Right renal cortex interstitium (tissue), 3 donors: ENCODE measurements at regions not wholly inside any gene's neighbourhood (a gene's known extent, or its start where the extent isn't known, plus 50 kb on each side); places are given as distances from the start of the nearest gene placed in this dataset.
"Not testable (repeated sequence)": the region's sequence is repeated elsewhere in the genome, so short reads cannot be mapped to it uniquely, and the experiment has no call there.

ENCODE experiments used
- DNase-seq, 3 donors: peaks; one replicate each; pipeline ENCODE4 v3.0.0-alpha.2; 2013; ENCODE audit warnings: low read depth in 3 of 3, low spot score in 2 of 3

GRCh38 chr15:95162967-95163531 is 931.7 kb downstream of the MCTP2 start:
- no peak for DNase-seq

GRCh38 chr15:95168152-95168551 is 936.8 kb downstream of the MCTP2 start:
- DNase-seq = no peak

GRCh38 chr15:95168951-95169431 is 937.6 kb downstream of the MCTP2 start:
- no peak for DNase-seq

GRCh38 chr15:95169541-95170459 is 938.4 kb downstream of the MCTP2 start:
- no peak for DNase-seq

- DNase-seq = no peak
Observed at GRCh38 chr15:95170561-95171380, 939.4 kb downstream of the MCTP2 start.

GRCh38 chr15:95171564-95171963 is 940.2 kb downstream of the MCTP2 start:
- no peak for DNase-seq

GRCh38 chr15:95174301-95175259 is 943.2 kb downstream of the MCTP2 start:
- no peak for DNase-seq

GRCh38 chr15:95175914-95176658 is 944.7 kb downstream of the MCTP2 start:
- no peak for DNase-seq

- no peak for DNase-seq
Observed at GRCh38 chr15:95176794-95177577, 945.6 kb downstream of the MCTP2 start.

GRCh38 chr15:95180530-95180929 is 949.2 kb downstream of the MCTP2 start:
- DNase-seq = no peak

GRCh38 chr15:95182091-95182490 is 950.7 kb downstream of the MCTP2 start:
- no peak for DNase-seq

GRCh38 chr15:95192923-95193322 is 961.6 kb downstream of the MCTP2 start:
- DNase-seq = no peak

- no peak for DNase-seq
Observed at GRCh38 chr15:95194746-95195145, 963.4 kb downstream of the MCTP2 start.

- DNase-seq = no peak
Observed at GRCh38 chr15:95196176-95196915, 965.0 kb downstream of the MCTP2 start.

GRCh38 chr15:95202569-95203349 is 971.4 kb downstream of the MCTP2 start:
- no peak for DNase-seq

- no peak for DNase-seq
Observed at GRCh38 chr15:95205077-95205476, 973.7 kb downstream of the MCTP2 start.

- not testable (repeated sequence) for DNase-seq
Observed at GRCh38 chr15:95205830-95206229, 974.5 kb downstream of the MCTP2 start.
